ENCODE measurements at regions not wholly inside any gene's neighbourhood (a gene's known extent, or its start where the extent isn't known, plus 50 kb on each side); places are given as distances from the start of the nearest gene placed in this dataset.

DNA sequence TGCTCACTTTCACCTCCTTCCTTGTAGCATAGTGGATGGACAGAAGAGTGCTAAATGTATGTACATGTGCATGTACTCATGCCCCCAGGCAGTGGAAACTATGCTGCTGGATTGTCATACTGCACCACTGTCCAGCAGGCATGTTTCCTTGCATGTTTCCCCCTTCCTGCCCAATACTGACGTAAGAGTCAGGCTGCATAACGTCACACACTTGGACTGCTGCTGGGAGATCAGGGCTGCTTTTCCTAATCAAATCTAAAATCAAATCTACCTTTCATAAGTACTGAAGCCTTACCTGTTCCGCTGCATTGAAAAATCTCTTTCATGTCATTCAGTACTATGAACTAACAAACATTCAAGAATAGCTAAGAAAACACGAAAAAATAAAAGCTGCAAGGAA is 67.9 kb upstream of the ROBO1 start:
- TF ChIP-seq, protein P1, sequence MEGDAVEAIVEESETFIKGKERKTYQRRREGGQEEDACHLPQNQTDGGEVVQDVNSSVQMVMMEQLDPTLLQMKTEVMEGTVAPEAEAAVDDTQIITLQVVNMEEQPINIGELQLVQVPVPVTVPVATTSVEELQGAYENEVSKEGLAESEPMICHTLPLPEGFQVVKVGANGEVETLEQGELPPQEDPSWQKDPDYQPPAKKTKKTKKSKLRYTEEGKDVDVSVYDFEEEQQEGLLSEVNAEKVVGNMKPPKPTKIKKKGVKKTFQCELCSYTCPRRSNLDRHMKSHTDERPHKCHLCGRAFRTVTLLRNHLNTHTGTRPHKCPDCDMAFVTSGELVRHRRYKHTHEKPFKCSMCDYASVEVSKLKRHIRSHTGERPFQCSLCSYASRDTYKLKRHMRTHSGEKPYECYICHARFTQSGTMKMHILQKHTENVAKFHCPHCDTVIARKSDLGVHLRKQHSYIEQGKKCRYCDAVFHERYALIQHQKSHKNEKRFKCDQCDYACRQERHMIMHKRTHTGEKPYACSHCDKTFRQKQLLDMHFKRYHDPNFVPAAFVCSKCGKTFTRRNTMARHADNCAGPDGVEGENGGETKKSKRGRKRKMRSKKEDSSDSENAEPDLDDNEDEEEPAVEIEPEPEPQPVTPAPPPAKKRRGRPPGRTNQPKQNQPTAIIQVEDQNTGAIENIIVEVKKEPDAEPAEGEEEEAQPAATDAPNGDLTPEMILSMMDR (IDR thresholded peaks at IDR 0.05; ENCODE audit: low read depth, low read length), result no peak
- no peak overlapping the region for H3K4me3 ChIP-seq (ENCODE audit: low read depth, low read length)
- H3K27me3 ChIP-seq, result no peaks in the 10 kb centered on the region
- DNase-seq, result peak; percentile 16
- H3K4me1 ChIP-seq, result no peaks in the 10 kb centered on the region; the same call in 1 of the 2 replicates
- H3K9me3 ChIP-seq, result no peaks in the 10 kb centered on the region; the same call in 1 of the 2 replicates
- H3K36me3 ChIP-seq, result no peaks in the 10 kb centered on the region

DNA sequence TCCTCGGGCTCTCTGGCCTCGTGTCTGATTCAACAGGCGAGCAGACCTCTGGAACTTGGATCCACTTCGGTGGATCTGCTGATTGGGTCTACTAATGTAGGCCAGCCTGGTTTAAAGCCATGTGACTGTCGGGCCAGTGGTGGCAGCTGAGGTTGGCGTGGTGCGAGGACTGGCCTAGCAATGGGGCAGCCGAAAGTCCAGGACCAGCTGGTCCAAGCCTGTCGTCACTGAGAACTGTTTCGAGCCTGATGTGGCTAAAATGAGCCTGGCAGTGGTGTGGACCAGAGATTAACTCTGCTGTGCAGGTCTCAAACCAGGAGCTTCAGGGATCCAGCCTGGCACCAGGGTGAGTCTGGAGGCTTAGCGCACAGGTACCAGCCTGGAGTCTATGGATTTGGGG is 56.4 kb upstream of the ROBO1 start:
- TF ChIP-seq, protein P1 (IDR thresholded peaks at IDR 0.05; ENCODE audit: low read depth, low read length), result no peak
- no peaks in the 10 kb centered on the region for H3K4me1 ChIP-seq
- H3K4me3 ChIP-seq (ENCODE audit: low read depth, low read length), result no peak overlapping the region
- H3K36me3 ChIP-seq, result no peaks in the 10 kb centered on the region
- no peak for DNase-seq
- H3K27me3 ChIP-seq, result no peaks in the 10 kb centered on the region
- H3K9me3 ChIP-seq, result no peaks in the 10 kb centered on the region

DNA sequence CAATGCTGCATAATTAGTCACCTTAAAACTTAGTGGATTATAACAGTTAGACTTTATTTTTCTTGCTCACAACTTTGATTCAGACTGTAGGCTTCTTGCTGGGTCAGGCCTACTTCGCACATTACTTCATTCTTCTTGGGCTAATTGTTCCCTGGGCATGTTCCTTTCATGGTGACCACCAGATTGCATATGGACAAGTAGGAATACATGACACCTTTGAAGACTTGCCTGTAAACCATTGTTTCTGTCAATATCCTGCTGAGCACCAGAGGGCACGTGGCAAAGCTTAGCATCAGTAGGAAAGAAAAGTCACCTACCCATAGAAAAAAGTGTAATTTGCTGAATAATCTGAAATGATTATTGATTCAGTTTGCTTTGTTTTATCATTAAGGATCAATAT is 54.3 kb upstream of the ROBO1 start:
- Histone ChIP-seq H3K4me1 (no peaks in the 10 kb centered on the region), H3K9me3 (no peaks in the 10 kb centered on the region), H3K36me3 (no peaks in the 10 kb centered on the region), H3K27me3 (no peaks in the 10 kb centered on the region), H3K4me3 (ENCODE audit: low read depth, low read length) (no peak overlapping the region)
- no peak for DNase-seq
- TF ChIP-seq, protein P1 (IDR thresholded peaks at IDR 0.05; ENCODE audit: low read depth, low read length), result no peak

DNA sequence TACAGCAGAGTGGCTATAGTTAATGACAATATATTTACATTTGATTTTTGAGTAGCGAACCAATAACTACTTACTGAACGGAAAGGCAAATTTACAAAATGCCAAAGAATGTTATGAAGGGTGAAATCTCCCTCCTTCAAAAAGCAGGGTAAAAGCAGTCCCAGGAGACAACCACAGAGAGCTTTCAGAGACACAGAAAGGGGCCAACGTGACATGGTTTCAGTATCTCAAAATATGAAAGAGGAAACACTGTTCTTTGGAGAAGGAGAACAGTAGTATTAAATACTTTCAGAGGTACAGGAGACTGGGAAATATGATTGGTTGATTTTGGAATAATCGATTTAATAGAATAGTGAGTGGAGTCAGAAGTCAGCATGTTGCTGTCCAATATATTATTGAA is 52.3 kb upstream of the ROBO1 start:
- no peaks in the 10 kb centered on the region for H3K27me3 ChIP-seq
- H3K4me3 ChIP-seq (ENCODE audit: low read depth, low read length), result no peak overlapping the region
- no peaks in the 10 kb centered on the region for H3K36me3 ChIP-seq
- no peak for DNase-seq
- H3K9me3 ChIP-seq, result peaks cover 3% of the 10 kb centered on the region; the same call in 1 of the 2 replicates
- TF ChIP-seq, protein P1 (IDR thresholded peaks at IDR 0.05; ENCODE audit: low read depth, low read length), result no peak
- H3K4me1 ChIP-seq, result no peaks in the 10 kb centered on the region

DNA sequence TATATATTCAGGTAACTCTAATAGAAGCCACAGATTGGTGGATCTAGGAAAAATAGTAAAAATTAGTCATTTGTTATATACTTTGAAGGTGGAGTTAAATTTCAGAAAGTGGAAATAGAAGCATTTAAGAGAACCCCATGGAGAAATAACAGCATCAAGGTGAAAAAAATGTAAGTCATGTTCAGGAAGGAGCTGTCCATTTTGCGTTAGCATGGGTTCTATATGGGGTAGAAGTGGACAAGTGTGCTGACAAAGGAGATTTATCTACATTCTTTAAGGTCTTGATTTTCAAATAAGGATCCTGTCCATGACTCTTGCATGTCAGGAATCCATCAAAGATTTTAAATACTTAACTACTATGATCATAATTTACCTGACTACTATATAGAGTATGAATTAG is 50.2 kb upstream of the ROBO1 start:
- TF ChIP-seq, protein P1 (IDR thresholded peaks at IDR 0.05; ENCODE audit: low read depth, low read length), result no peak

More for the DNA sequence above, 50.2 kb upstream of the ROBO1 start:
- Histone ChIP-seq H3K9me3 (peaks cover 3% of the 10 kb centered on the region; the same call in 1 of the 2 replicates), H3K36me3 (no peaks in the 10 kb centered on the region), H3K4me3 (ENCODE audit: low read depth, low read length) (no peak overlapping the region), H3K4me1 (no peaks in the 10 kb centered on the region), H3K27me3 (no peaks in the 10 kb centered on the region)
- no peak for DNase-seq

Data from BE2C (cell line).